Endothelial cell of umbilical vein (primary cell): ENCODE measurements at regions not wholly inside any gene's neighbourhood (a gene's known extent, or its start where the extent isn't known, plus 50 kb on each side); places are given as distances from the start of the nearest gene placed in this dataset.

Source experiments
- EZH2 ChIP-seq: IDR thresholded peaks from 2 replicates; pipeline ENCODE4 v1.6.1; 2012; ENCODE audit warnings: borderline replicate concordance, low read depth, mild to moderate bottlenecking, moderate library complexity, low read length, inconsistent platforms; ENCODE audit not compliant: severe bottlenecking
- FOS ChIP-seq: IDR thresholded peaks from 2 replicates; pipeline ENCODE4 v1.6.1; 2011; ENCODE audit warnings: mild to moderate bottlenecking, low read length, moderate library complexity, borderline replicate concordance; ENCODE audit not compliant: insufficient read depth
- GATA2 ChIP-seq: IDR thresholded peaks from 2 replicates; pipeline ENCODE4 v1.7.0; 2011; ENCODE audit warnings: low read depth, mild to moderate bottlenecking, moderate library complexity, mixed read lengths, low read length; ENCODE audit not compliant: insufficient read length, insufficient read depth
- JUN ChIP-seq: IDR thresholded peaks from 2 replicates; pipeline ENCODE4 v1.6.1; 2011; ENCODE audit warnings: borderline replicate concordance, low read depth; ENCODE audit not compliant: insufficient read length, insufficient read depth
- MAX ChIP-seq: IDR thresholded peaks from 2 replicates; pipeline ENCODE4 v1.6.1; 2011; ENCODE audit not compliant: insufficient read depth, insufficient read length
- POLR2A ChIP-seq: IDR thresholded peaks from 2 replicates; pipeline ENCODE4 v1.6.1; 2012; ENCODE audit warnings: low read depth, mild to moderate bottlenecking, control low read depth, low read length
- POLR2AphosphoS5 ChIP-seq: IDR thresholded peaks from 2 replicates; pipeline ENCODE4 v1.6.1; 2012; ENCODE audit warnings: low read depth, mild to moderate bottlenecking, control low read depth, low read length, moderate library complexity; ENCODE audit not compliant: insufficient read depth
- TF ChIP-seq, protein P1 (sequence below), 2 donors: IDR thresholded peaks; 1 replicate in 1 of 2; 2 replicates in 1 of 2; pipeline ENCODE4 v1.5.1; 2011; ENCODE audit warnings: low read length in 2 of 2, mild to moderate bottlenecking in 2 of 2, moderate library complexity in 2 of 2, control low read depth in 1 of 2, inconsistent platforms in 1 of 2, low read depth in 1 of 2; ENCODE audit not compliant: insufficient read depth in 1 of 2; ENCODE audit errors: extremely low read depth in 1 of 2

DNA sequence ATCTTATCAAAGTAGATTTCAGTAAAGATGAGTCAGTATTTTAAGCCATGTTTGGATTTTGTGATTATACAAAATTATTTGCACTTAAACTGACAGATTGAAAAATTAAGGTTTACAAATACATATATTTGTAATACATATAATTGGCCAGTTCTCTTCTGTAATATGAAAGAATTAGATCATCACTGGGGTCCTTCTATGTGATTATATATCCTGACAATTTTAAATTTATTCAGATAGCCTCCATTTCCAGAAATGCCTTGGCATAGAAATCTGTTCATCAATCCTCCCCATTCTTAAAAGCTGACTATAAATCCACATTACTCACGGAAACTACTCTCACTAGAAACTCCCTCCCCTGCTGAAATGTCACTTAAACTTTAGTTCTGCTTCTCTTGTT lies 280.4 kb upstream of the ANXA10 start:
- no peak for TF ChIP-seq EZH2
- TF ChIP-seq, protein P1, sequence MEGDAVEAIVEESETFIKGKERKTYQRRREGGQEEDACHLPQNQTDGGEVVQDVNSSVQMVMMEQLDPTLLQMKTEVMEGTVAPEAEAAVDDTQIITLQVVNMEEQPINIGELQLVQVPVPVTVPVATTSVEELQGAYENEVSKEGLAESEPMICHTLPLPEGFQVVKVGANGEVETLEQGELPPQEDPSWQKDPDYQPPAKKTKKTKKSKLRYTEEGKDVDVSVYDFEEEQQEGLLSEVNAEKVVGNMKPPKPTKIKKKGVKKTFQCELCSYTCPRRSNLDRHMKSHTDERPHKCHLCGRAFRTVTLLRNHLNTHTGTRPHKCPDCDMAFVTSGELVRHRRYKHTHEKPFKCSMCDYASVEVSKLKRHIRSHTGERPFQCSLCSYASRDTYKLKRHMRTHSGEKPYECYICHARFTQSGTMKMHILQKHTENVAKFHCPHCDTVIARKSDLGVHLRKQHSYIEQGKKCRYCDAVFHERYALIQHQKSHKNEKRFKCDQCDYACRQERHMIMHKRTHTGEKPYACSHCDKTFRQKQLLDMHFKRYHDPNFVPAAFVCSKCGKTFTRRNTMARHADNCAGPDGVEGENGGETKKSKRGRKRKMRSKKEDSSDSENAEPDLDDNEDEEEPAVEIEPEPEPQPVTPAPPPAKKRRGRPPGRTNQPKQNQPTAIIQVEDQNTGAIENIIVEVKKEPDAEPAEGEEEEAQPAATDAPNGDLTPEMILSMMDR (IDR thresholded peaks at IDR 0.05; ENCODE audit: extremely low read depth in 1 of 2, insufficient read depth in 1 of 2, low read depth in 1 of 2, low read length in 2 of 2) = no peak
- TF ChIP-seq GATA2 = no peak
- no peak for TF ChIP-seq POLR2A
- TF ChIP-seq POLR2AphosphoS5 = no peak
- TF ChIP-seq FOS = no peak
- no peak for TF ChIP-seq MAX
- TF ChIP-seq JUN = no peak
